WI38 (cell line): ENCODE measurements at regions not wholly inside any gene's neighbourhood (a gene's known extent, or its start where the extent isn't known, plus 50 kb on each side); places are given as distances from the start of the nearest gene placed in this dataset.
"Not testable (repeated sequence)": the region's sequence is repeated elsewhere in the genome, so short reads cannot be mapped to it uniquely, and the experiment has no call there.

ENCODE experiments used
- H3K4me3 ChIP-seq: 2 replicates; pipeline ENCODE4 v1.5.1; 2011; ENCODE audit warnings: low read depth, mild to moderate bottlenecking, control low read depth, low read length
- CTCF ChIP-seq: IDR thresholded peaks from 2 replicates; pipeline ENCODE4 v1.5.1; 2012; ENCODE audit warnings: low read depth, mild to moderate bottlenecking, control low read depth, low read length

GRCh38 chr1:81738875-81739274, 61.9 kb upstream of the ADGRL2 start:
- TF ChIP-seq CTCF, result no peak
- H3K4me3 ChIP-seq, result no peak overlapping the region

GRCh38 chr1:81733480-81733879, 67.3 kb upstream of the ADGRL2 start:
- no peak for TF ChIP-seq CTCF
- no peak overlapping the region for H3K4me3 ChIP-seq

GRCh38 chr1:81731989-81732388, 68.7 kb upstream of the ADGRL2 start:
- H3K4me3 ChIP-seq, result no peak overlapping the region
- TF ChIP-seq CTCF, result no peak

GRCh38 chr1:81730881-81731280, 69.9 kb upstream of the ADGRL2 start:
- H3K4me3 ChIP-seq, result no peak overlapping the region
- no peak for TF ChIP-seq CTCF

- not testable (repeated sequence) for H3K4me3 ChIP-seq
Observed at GRCh38 chr1:81730299-81730698, 70.4 kb upstream of the ADGRL2 start.

- TF ChIP-seq CTCF, result no peak
- no peak overlapping the region for H3K4me3 ChIP-seq
Observed at GRCh38 chr1:81729818-81730217, 70.9 kb upstream of the ADGRL2 start.

- TF ChIP-seq CTCF, result no peak
- no peak overlapping the region for H3K4me3 ChIP-seq
Observed at GRCh38 chr1:81729239-81729638, 71.5 kb upstream of the ADGRL2 start.

GRCh38 chr1:81725823-81726222, 74.9 kb upstream of the ADGRL2 start:
- no peak for TF ChIP-seq CTCF

GRCh38 chr1:81722631-81723328, 78.0 kb upstream of the ADGRL2 start:
- H3K4me3 ChIP-seq, result not testable (repeated sequence)

More at GRCh38 chr1:81725823-81726222, 74.9 kb upstream of the ADGRL2 start:
- H3K4me3 ChIP-seq, result no peak overlapping the region

- H3K4me3 ChIP-seq, result not testable (repeated sequence)
Observed at GRCh38 chr1:81720256-81720655, 80.5 kb upstream of the ADGRL2 start.
